Ishikawa (cell line): ENCODE measurements at regions not wholly inside any gene's neighbourhood (a gene's known extent, or its start where the extent isn't known, plus 50 kb on each side); places are given as distances from the start of the nearest gene placed in this dataset.

Source experiments
- CEBPB ChIP-seq: IDR thresholded peaks from 2 replicates; pipeline ENCODE4 v1.6.1; 2012
- CREB1 ChIP-seq: IDR thresholded peaks from 2 replicates; pipeline ENCODE4 v1.6.1; 2012; ENCODE audit warnings: low read depth
- EGR1 ChIP-seq: IDR thresholded peaks from 2 replicates; pipeline ENCODE4 v1.6.1; 2012
- EP300 ChIP-seq: IDR thresholded peaks from 2 replicates; pipeline ENCODE4 v1.6.1; 2012; ENCODE audit warnings: borderline replicate concordance
- FOXM1 ChIP-seq: IDR thresholded peaks from 2 replicates; pipeline ENCODE4 v1.6.1; 2012; ENCODE audit warnings: low read depth, borderline replicate concordance
- MAX ChIP-seq: IDR thresholded peaks from 2 replicates; pipeline ENCODE4 v1.6.1; 2012
- NFIC ChIP-seq: IDR thresholded peaks from 2 replicates; pipeline ENCODE4 v1.6.1; 2012
- RAD21 ChIP-seq: IDR thresholded peaks from 2 replicates; pipeline ENCODE4 v1.6.1; 2012; ENCODE audit warnings: low read depth
- REST ChIP-seq: IDR thresholded peaks from 2 replicates; pipeline ENCODE4 v1.6.1; 2012; ENCODE audit warnings: low read depth, mild to moderate bottlenecking
- TAF1 ChIP-seq: IDR thresholded peaks from 2 replicates; pipeline ENCODE4 v1.6.1; 2012; ENCODE audit warnings: low read depth, mild to moderate bottlenecking
- TCF12 ChIP-seq: IDR thresholded peaks from 2 replicates; pipeline ENCODE4 v1.6.1; 2012; ENCODE audit warnings: low read depth
- TEAD4 ChIP-seq: IDR thresholded peaks from 2 replicates; pipeline ENCODE4 v1.6.1; 2012
- USF1 ChIP-seq: IDR thresholded peaks from 2 replicates; pipeline ENCODE4 v1.6.1; 2012
- YY1 ChIP-seq: IDR thresholded peaks from 2 replicates; pipeline ENCODE4 v1.6.1; 2012; ENCODE audit warnings: low read depth
- ZBTB7A ChIP-seq: IDR thresholded peaks from 2 replicates; pipeline ENCODE4 v1.6.1; 2012; ENCODE audit warnings: low read depth

- TF ChIP-seq MAX (no peak), RAD21 (no peak), EGR1 (no peak), NFIC (no peak), USF1 (no peak), ZBTB7A (no peak), TEAD4 (no peak), FOXM1 (no peak), REST (no peak), TAF1 (no peak), YY1 (no peak), CREB1 (no peak), EP300 (no peak), TCF12 (no peak), CEBPB (no peak)
These were observed 288.0 kb downstream of the IZUMO3 start for GRCh38 chr9:24257726-24258125.

GRCh38 chr9:24245988-24246387, 299.7 kb downstream of the IZUMO3 start:
- TF ChIP-seq FOXM1 = no peak
- TF ChIP-seq TEAD4 = no peak
- TF ChIP-seq RAD21 = 0 out of 2 replicates have a peak, but pooled peaks have one; percentile 12
- TF ChIP-seq EP300 = no peak

- TF ChIP-seq TEAD4 (no peak), NFIC (no peak), YY1 (no peak), EP300 (no peak), MAX (no peak), EGR1 (no peak), RAD21 (no peak), REST (no peak), TCF12 (no peak), USF1 (no peak)
These were observed 303.1 kb downstream of the IZUMO3 start for GRCh38 chr9:24242576-24242975.

GRCh38 chr9:24218656-24219055, 327.0 kb downstream of the IZUMO3 start:
- no peak for TF ChIP-seq CEBPB
- TF ChIP-seq EGR1 = no peak

GRCh38 chr9:24210641-24211040, 335.1 kb downstream of the IZUMO3 start:
- no peak for TF ChIP-seq YY1
- TF ChIP-seq EGR1 = no peak
- TF ChIP-seq USF1 = no peak
- TF ChIP-seq EP300 = no peak
- TF ChIP-seq REST = no peak
- no peak for TF ChIP-seq CEBPB
- TF ChIP-seq NFIC = no peak
- no peak for TF ChIP-seq TAF1
- TF ChIP-seq TEAD4 = no peak
- TF ChIP-seq CREB1 = no peak
- no peak for TF ChIP-seq TCF12
- TF ChIP-seq RAD21 = no peak
- no peak for TF ChIP-seq ZBTB7A
- TF ChIP-seq MAX = no peak
- TF ChIP-seq FOXM1 = no peak
